Keratinocyte (primary cell): ENCODE measurements at regions not wholly inside any gene's neighbourhood (a gene's known extent, or its start where the extent isn't known, plus 50 kb on each side); places are given as distances from the start of the nearest gene placed in this dataset.

Source experiments
- DNase-seq: peaks from one replicate; pipeline ENCODE4 v3.0.0-alpha.2; 2011; ENCODE audit warnings: low read depth, missing footprints, low spot score
- FAIRE-seq: peaks from 2 replicates; lab custom pipeline; 2011; peaks lifted over from hg19 to GRCh38; lab: Jason Lieb, UNC
- H2AFZ ChIP-seq: 2 replicates; pipeline ENCODE4 v1.6.0; 2012; ENCODE audit warnings: low read length, control low read depth, inconsistent platforms; ENCODE audit not compliant: control insufficient read depth
- H3K27ac ChIP-seq: 2 replicates; pipeline ENCODE4 v1.5.1; 2011; ENCODE audit warnings: low read length; ENCODE audit not compliant: control insufficient read depth, insufficient read depth
- H3K27me3 ChIP-seq: 3 replicates; pipeline ENCODE4 v1.6.0; 2011; ENCODE audit warnings: low read length; ENCODE audit not compliant: control insufficient read depth, insufficient read depth; ENCODE audit errors: extremely low read depth
- H3K36me3 ChIP-seq, 2 experiments: 2 replicates in 1 of 2; 3 replicates in 1 of 2; pipeline ENCODE4 v1.5.1; 2011; ENCODE audit warnings: low read length in 2 of 2, mild to moderate bottlenecking in 1 of 2; ENCODE audit not compliant: control insufficient read depth in 2 of 2, insufficient read depth in 2 of 2; ENCODE audit errors: extremely low read depth in 1 of 2
- H3K4me1 ChIP-seq: 3 replicates; pipeline ENCODE4 v1.5.1; 2011; ENCODE audit warnings: low read length; ENCODE audit not compliant: control insufficient read depth, insufficient read depth; ENCODE audit errors: extremely low read depth
- H3K4me2 ChIP-seq: 3 replicates; pipeline ENCODE4 v1.6.0; 2011; ENCODE audit warnings: low read depth, low read length; ENCODE audit not compliant: control insufficient read depth, insufficient read depth; ENCODE audit errors: extremely low read depth
- H3K4me3 ChIP-seq, 3 experiments: fragments of 200-600 bp in 1 of 3; sonication (generic) in 1 of 3; 2 replicates in 2 of 3; 3 replicates in 1 of 3; pipeline ENCODE4 v1.5.1; 2011 to 2016; ENCODE audit warnings: low read length in 3 of 3, mild to moderate bottlenecking in 3 of 3, control low read depth in 2 of 3, inconsistent platforms in 1 of 3, low read depth in 1 of 3, mixed read lengths in 1 of 3, mixed run types in 1 of 3, moderate library complexity in 1 of 3; ENCODE audit not compliant: control insufficient read depth in 2 of 3, insufficient read depth in 2 of 3; ENCODE audit errors: extremely low read depth in 1 of 3
- H3K79me2 ChIP-seq: 2 replicates; pipeline ENCODE4 v1.6.0; 2012; ENCODE audit warnings: low read length; ENCODE audit not compliant: control insufficient read depth, insufficient read depth
- H3K9ac ChIP-seq: 3 replicates; pipeline ENCODE4 v1.6.0; 2011; ENCODE audit warnings: low read length; ENCODE audit not compliant: control insufficient read depth, insufficient read depth; ENCODE audit errors: extremely low read depth
- H3K9me1 ChIP-seq: 3 replicates; pipeline ENCODE4 v1.6.0; 2011; ENCODE audit warnings: low read length; ENCODE audit not compliant: control insufficient read depth, insufficient read depth; ENCODE audit errors: extremely low read depth
- H3K9me3 ChIP-seq: 2 replicates; pipeline ENCODE4 v1.5.1; 2012; ENCODE audit warnings: low read depth, low read length; ENCODE audit not compliant: control insufficient read depth
- H4K20me1 ChIP-seq: 3 replicates; pipeline ENCODE4 v1.6.0; 2011; ENCODE audit warnings: low read length; ENCODE audit not compliant: control insufficient read depth, insufficient read depth; ENCODE audit errors: extremely low read depth
- CTCF ChIP-seq, 3 experiments: IDR thresholded peaks in 1 of 3; conservative IDR thresholded peaks in 1 of 3; optimal IDR thresholded peaks in 1 of 3; 2 replicates in 2 of 3; 3 replicates in 1 of 3; pipeline versions ENCODE3 to v1.5.1; 2011; ENCODE audit warnings: low read length in 3 of 3, mild to moderate bottlenecking in 3 of 3, moderate library complexity in 2 of 3, control low read depth in 1 of 3, inconsistent platforms in 1 of 3; ENCODE audit not compliant: insufficient read depth in 2 of 3; ENCODE audit errors: extremely low read depth in 1 of 3
- EZH2 ChIP-seq: IDR thresholded peaks from one replicate; pipeline ENCODE4 v1.6.1; 2012; ENCODE audit warnings: inconsistent platforms, mild to moderate bottlenecking, low read length, moderate library complexity
- dilution Hi-C: fragments of 300-500 bp; cut with MboI; formaldehyde crosslinking; loops from one replicate; pipeline ENCODE4 v1.7.0; 2020; ENCODE audit warnings: low sequenced_read_pairs; ENCODE audit not compliant: extremely low pct_ligation_motif_present

- Histone ChIP-seq H3K4me1 (no peaks in the 10 kb centered on the region), H3K9me1 (no peaks in the 10 kb centered on the region), H2AFZ (peak overlapping the region; percentile 5), H3K36me3 (no peaks in the 10 kb centered on the region), H3K27ac (no peak overlapping the region), H3K9me3 (no peaks in the 10 kb centered on the region), H3K27me3 (no peaks in the 10 kb centered on the region), H3K4me3 (no peak overlapping the region), H3K79me2 (no peaks in the 10 kb centered on the region), H3K4me2 (no peak overlapping the region), H4K20me1 (no peaks in the 10 kb centered on the region), H3K9ac (no peak overlapping the region)
- dilution Hi-C loops = no loop called here
- DNase-seq (no peak), FAIRE-seq (no peak)
- TF ChIP-seq EZH2 = no peak
- no peak for TF ChIP-seq CTCF (optimal IDR thresholded peaks at IDR 0.05 in 1 of 3, IDR thresholded peaks at IDR 0.05 in 1 of 3, conservative IDR thresholded peaks at IDR 0.05 in 1 of 3; ENCODE audit: extremely low read depth in 1 of 3, insufficient read depth in 2 of 3, low read length in 3 of 3)
Observed at GRCh38 chr9:79003514-79003913, 568.3 kb upstream of the TLE4 start.

GRCh38 chr9:79004032-79004431, 567.7 kb upstream of the TLE4 start:
- TF ChIP-seq CTCF (optimal IDR thresholded peaks at IDR 0.05 in 1 of 3, IDR thresholded peaks at IDR 0.05 in 1 of 3, conservative IDR thresholded peaks at IDR 0.05 in 1 of 3; ENCODE audit: extremely low read depth in 1 of 3, insufficient read depth in 2 of 3, low read length in 3 of 3) (no peak), EZH2 (no peak)
- no peak overlapping the region for H3K9ac ChIP-seq
- H4K20me1 ChIP-seq = no peaks in the 10 kb centered on the region
- no peaks in the 10 kb centered on the region for H3K9me1 ChIP-seq
- H3K36me3 ChIP-seq = no peaks in the 10 kb centered on the region
- no peak overlapping the region for H3K4me2 ChIP-seq
- dilution Hi-C loops = no loop called here
- no peak overlapping the region for H3K27ac ChIP-seq
- H3K4me3 ChIP-seq = no peak overlapping the region
- no peak overlapping the region for H2AFZ ChIP-seq
- H3K79me2 ChIP-seq = no peaks in the 10 kb centered on the region
- DNase-seq (no peak), FAIRE-seq (no peak)
- no peaks in the 10 kb centered on the region for H3K9me3 ChIP-seq
- H3K27me3 ChIP-seq = no peaks in the 10 kb centered on the region
- no peaks in the 10 kb centered on the region for H3K4me1 ChIP-seq
